GM12878 (cell line): ENCODE measurements at regions not wholly inside any gene's neighbourhood (a gene's known extent, or its start where the extent isn't known, plus 50 kb on each side); places are given as distances from the start of the nearest gene placed in this dataset.
A peak's percentile ranks its signal among the peaks of the same experiment; 100 is the strongest.

ENCODE experiments used
- ATF2 ChIP-seq: IDR thresholded peaks from 2 replicates; pipeline ENCODE4 v1.6.1; 2012; ENCODE audit warnings: low read length, inconsistent platforms
- CREM ChIP-seq: IDR thresholded peaks from 2 replicates; pipeline ENCODE4 v1.6.1; 2014; ENCODE audit warnings: antibody characterized with exemption, low read depth
- ESRRA ChIP-seq: IDR thresholded peaks from 2 replicates; pipeline ENCODE4 v1.6.1; 2012; ENCODE audit warnings: mild to moderate bottlenecking, low read length, improper control_type of control experiment
- EZH2 ChIP-seq: IDR thresholded peaks from 2 replicates; pipeline ENCODE4 v1.6.1; 2012; ENCODE audit warnings: low read depth, mild to moderate bottlenecking, control low read depth, inconsistent platforms, low read length, borderline replicate concordance; ENCODE audit not compliant: control insufficient read depth
- FOXM1 ChIP-seq: IDR thresholded peaks from 2 replicates; pipeline ENCODE4 v1.6.1; 2012; ENCODE audit warnings: low read depth, mild to moderate bottlenecking, inconsistent platforms, low read length, moderate library complexity
- JUND ChIP-seq: IDR thresholded peaks from 2 replicates; pipeline ENCODE4 v1.6.1; 2012; ENCODE audit warnings: low read depth, mild to moderate bottlenecking, low read length, improper control_type of control experiment, moderate library complexity
- NR2C2 ChIP-seq: IDR thresholded peaks from 2 replicates; pipeline ENCODE4 v1.6.1; 2011; ENCODE audit warnings: borderline replicate concordance, low read depth; ENCODE audit not compliant: control insufficient read depth, insufficient read length
- NRF1 ChIP-seq: conservative IDR thresholded peaks from 2 replicates; pipeline ENCODE4 v1.6.1; 2011; ENCODE audit warnings: mild to moderate bottlenecking, low read depth, low read length, improper control_type of control experiment
- PAX8 ChIP-seq: fragments of 450-650 bp; IDR thresholded peaks from 2 replicates; pipeline ENCODE4 v1.6.1; 2017; ENCODE audit warnings: mild to moderate bottlenecking, moderate library complexity
- SMARCA5 ChIP-seq: fragments of 450-650 bp; IDR thresholded peaks from 2 replicates; pipeline ENCODE4 v1.6.1; 2017; ENCODE audit warnings: mild to moderate bottlenecking
- STAT3 ChIP-seq: IDR thresholded peaks from 2 replicates; pipeline ENCODE4 v1.6.1; 2011; ENCODE audit warnings: low read depth, low read length, improper control_type of control experiment
- TARDBP ChIP-seq: IDR thresholded peaks from 2 replicates; pipeline ENCODE4 v1.6.1; 2016; ENCODE audit warnings: borderline replicate concordance
- TCF12 ChIP-seq: IDR thresholded peaks from 2 replicates; pipeline ENCODE4 v1.6.1; 2011; ENCODE audit warnings: low read depth, mild to moderate bottlenecking, low read length
- TCF7 ChIP-seq: IDR thresholded peaks from 2 replicates; pipeline ENCODE4 v1.6.1; 2014; ENCODE audit warnings: antibody characterized with exemption, borderline replicate concordance
- YY1 ChIP-seq: IDR thresholded peaks from 2 replicates; pipeline ENCODE4 v1.6.1; 2011; ENCODE audit warnings: low read depth, mild to moderate bottlenecking, low read length
- TF ChIP-seq, protein P1 (sequence below): IDR thresholded peaks from 2 replicates; pipeline ENCODE4 v1.6.1; 2011; ENCODE audit warnings: mild to moderate bottlenecking, low read depth, low read length, moderate library complexity; ENCODE audit not compliant: insufficient replicate concordance
- TF ChIP-seq, protein P2 (sequence below): fragments of 450-650 bp; IDR thresholded peaks from 2 replicates; pipeline ENCODE4 v1.6.1; 2017; ENCODE audit warnings: low read depth, mild to moderate bottlenecking, moderate library complexity
- TF ChIP-seq, protein P3 (sequence below): IDR thresholded peaks from 2 replicates; pipeline ENCODE4 v1.6.1; 2012; ENCODE audit warnings: mild to moderate bottlenecking, low read depth, low read length
- TF ChIP-seq, protein P4 (sequence below): fragments of 450-650 bp; IDR thresholded peaks from 2 replicates; pipeline ENCODE4 v1.6.1; 2018; ENCODE audit warnings: mild to moderate bottlenecking, low read depth, moderate library complexity; ENCODE audit not compliant: partially characterized antibody

- TF ChIP-seq YY1 (0 out of 2 replicates have a peak, but pooled peaks have one; percentile 40), TARDBP (no peak), JUND (no peak), PAX8 (0 out of 2 replicates have a peak, but pooled peaks have one; percentile 47), ATF2 (peak; percentile 72), NR2C2 (no peak), ESRRA (no peak), SMARCA5 (no peak; the same call in 1 of the 2 replicates), NRF1 (no peak), TCF7 (no peak), STAT3 (0 out of 2 replicates have a peak, but pooled peaks have one; percentile 62), FOXM1 (no peak; the same call in 1 of the 2 replicates), EZH2 (no peak), TCF12 (no peak), CREM (peak; percentile 70; the same call in 1 of the 2 replicates)
- TF ChIP-seq, protein P1, sequence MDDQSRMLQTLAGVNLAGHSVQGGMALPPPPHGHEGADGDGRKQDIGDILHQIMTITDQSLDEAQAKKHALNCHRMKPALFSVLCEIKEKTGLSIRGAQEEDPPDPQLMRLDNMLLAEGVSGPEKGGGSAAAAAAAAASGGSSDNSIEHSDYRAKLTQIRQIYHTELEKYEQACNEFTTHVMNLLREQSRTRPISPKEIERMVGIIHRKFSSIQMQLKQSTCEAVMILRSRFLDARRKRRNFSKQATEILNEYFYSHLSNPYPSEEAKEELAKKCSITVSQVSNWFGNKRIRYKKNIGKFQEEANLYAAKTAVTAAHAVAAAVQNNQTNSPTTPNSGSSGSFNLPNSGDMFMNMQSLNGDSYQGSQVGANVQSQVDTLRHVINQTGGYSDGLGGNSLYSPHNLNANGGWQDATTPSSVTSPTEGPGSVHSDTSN: no peak
- TF ChIP-seq, protein P2, sequence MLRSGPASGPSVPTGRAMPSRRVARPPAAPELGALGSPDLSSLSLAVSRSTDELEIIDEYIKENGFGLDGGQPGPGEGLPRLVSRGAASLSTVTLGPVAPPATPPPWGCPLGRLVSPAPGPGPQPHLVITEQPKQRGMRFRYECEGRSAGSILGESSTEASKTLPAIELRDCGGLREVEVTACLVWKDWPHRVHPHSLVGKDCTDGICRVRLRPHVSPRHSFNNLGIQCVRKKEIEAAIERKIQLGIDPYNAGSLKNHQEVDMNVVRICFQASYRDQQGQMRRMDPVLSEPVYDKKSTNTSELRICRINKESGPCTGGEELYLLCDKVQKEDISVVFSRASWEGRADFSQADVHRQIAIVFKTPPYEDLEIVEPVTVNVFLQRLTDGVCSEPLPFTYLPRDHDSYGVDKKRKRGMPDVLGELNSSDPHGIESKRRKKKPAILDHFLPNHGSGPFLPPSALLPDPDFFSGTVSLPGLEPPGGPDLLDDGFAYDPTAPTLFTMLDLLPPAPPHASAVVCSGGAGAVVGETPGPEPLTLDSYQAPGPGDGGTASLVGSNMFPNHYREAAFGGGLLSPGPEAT: peak; percentile 78
- TF ChIP-seq, protein P3, sequence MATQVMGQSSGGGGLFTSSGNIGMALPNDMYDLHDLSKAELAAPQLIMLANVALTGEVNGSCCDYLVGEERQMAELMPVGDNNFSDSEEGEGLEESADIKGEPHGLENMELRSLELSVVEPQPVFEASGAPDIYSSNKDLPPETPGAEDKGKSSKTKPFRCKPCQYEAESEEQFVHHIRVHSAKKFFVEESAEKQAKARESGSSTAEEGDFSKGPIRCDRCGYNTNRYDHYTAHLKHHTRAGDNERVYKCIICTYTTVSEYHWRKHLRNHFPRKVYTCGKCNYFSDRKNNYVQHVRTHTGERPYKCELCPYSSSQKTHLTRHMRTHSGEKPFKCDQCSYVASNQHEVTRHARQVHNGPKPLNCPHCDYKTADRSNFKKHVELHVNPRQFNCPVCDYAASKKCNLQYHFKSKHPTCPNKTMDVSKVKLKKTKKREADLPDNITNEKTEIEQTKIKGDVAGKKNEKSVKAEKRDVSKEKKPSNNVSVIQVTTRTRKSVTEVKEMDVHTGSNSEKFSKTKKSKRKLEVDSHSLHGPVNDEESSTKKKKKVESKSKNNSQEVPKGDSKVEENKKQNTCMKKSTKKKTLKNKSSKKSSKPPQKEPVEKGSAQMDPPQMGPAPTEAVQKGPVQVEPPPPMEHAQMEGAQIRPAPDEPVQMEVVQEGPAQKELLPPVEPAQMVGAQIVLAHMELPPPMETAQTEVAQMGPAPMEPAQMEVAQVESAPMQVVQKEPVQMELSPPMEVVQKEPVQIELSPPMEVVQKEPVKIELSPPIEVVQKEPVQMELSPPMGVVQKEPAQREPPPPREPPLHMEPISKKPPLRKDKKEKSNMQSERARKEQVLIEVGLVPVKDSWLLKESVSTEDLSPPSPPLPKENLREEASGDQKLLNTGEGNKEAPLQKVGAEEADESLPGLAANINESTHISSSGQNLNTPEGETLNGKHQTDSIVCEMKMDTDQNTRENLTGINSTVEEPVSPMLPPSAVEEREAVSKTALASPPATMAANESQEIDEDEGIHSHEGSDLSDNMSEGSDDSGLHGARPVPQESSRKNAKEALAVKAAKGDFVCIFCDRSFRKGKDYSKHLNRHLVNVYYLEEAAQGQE: no peak
- TF ChIP-seq, protein P4, sequence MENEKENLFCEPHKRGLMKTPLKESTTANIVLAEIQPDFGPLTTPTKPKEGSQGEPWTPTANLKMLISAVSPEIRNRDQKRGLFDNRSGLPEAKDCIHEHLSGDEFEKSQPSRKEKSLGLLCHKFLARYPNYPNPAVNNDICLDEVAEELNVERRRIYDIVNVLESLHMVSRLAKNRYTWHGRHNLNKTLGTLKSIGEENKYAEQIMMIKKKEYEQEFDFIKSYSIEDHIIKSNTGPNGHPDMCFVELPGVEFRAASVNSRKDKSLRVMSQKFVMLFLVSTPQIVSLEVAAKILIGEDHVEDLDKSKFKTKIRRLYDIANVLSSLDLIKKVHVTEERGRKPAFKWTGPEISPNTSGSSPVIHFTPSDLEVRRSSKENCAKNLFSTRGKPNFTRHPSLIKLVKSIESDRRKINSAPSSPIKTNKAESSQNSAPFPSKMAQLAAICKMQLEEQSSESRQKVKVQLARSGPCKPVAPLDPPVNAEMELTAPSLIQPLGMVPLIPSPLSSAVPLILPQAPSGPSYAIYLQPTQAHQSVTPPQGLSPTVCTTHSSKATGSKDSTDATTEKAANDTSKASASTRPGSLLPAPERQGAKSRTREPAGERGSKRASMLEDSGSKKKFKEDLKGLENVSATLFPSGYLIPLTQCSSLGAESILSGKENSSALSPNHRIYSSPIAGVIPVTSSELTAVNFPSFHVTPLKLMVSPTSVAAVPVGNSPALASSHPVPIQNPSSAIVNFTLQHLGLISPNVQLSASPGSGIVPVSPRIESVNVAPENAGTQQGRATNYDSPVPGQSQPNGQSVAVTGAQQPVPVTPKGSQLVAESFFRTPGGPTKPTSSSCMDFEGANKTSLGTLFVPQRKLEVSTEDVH: no peak
Measured at GRCh38 chr6:134373282-134373922, 55.5 kb upstream of the SGK1 start (continued).
